ENCODE measurements at regions not wholly inside any gene's neighbourhood (a gene's known extent, or its start where the extent isn't known, plus 50 kb on each side); places are given as distances from the start of the nearest gene placed in this dataset.
"Not testable (repeated sequence)": the region's sequence is repeated elsewhere in the genome, so short reads cannot be mapped to it uniquely, and the experiment has no call there.

GRCh38 chr2:189305291-189305943 is 125.9 kb upstream of the COL5A2 start:
- no peak for DNase-seq (ENCODE audit: low spot score)
- intact Hi-C loops (cut with DNase I), result no loop called here

- DNase-seq (ENCODE audit: low spot score), result no peak
- intact Hi-C loops (cut with DNase I), result no loop called here
These were observed 127.0 kb upstream of the COL5A2 start for GRCh38 chr2:189306525-189306924.

GRCh38 chr2:189308056-189308790 is 128.7 kb upstream of the COL5A2 start:
- intact Hi-C loops (cut with DNase I), result no loop called here

GRCh38 chr2:189309331-189309730 is 129.8 kb upstream of the COL5A2 start:
- intact Hi-C loops (cut with DNase I), result no loop called here
- DNase-seq (ENCODE audit: low spot score), result no peak

More at GRCh38 chr2:189308056-189308790, 128.7 kb upstream of the COL5A2 start:
- no peak for DNase-seq (ENCODE audit: low spot score)

DNA sequence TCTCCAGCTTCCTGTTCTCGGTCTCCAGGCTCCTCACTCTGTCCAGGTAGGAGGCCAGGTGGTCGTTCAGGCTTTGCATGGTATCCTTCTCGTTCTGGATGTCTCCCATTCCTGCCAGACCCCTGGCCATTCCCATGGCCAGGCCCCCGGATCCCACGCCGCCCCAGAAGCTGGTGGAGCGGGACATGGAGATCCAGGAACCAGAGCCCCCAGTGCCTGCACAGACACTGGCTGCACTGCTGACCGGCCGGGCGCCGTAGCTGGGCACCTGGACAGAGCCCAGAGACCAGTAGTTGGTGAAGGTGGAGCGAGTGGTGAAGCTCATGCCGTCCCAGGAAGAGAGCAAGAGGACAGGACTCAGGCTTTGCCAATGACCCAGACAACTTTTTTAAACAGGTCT is 129.1 kb upstream of the WDR75 start:
- intact Hi-C loops (cut with DNase I), result no loop called here
- no peak for DNase-seq (ENCODE audit: low spot score)

GRCh38 chr2:189312643-189313042 is 128.6 kb upstream of the WDR75 start:
- intact Hi-C loops (cut with DNase I), result no loop called here
- no peak for DNase-seq (ENCODE audit: low spot score)

GRCh38 chr2:189318761-189319160 is 122.5 kb upstream of the WDR75 start:
- no peak for DNase-seq (ENCODE audit: low spot score)
- intact Hi-C loops (cut with DNase I), result no loop called here

DNA sequence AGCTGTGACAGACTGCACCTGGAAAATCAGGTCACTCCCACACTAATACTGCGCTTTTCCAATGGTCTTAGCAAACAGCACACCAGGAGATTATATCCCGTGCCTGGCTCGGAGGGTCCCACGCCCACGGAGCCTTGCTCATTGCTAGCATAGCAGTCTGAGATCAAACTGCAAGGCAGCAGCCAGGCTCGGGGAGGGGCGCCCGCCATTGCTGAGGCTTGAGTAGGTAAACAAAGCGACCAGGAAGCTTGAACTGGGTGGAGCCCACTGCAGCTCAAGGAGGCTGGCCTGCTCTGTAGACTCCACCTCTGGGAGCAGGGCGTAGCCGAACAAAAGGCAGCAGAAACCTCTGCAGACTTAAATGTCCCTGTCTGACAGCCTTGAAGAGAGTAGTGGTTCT is 121.8 kb upstream of the WDR75 start:
- DNase-seq (ENCODE audit: low spot score); intact Hi-C loops (cut with DNase I): not testable (repeated sequence)

GRCh38 chr2:189327879-189328847 is 113.1 kb upstream of the WDR75 start:
- intact Hi-C loops (cut with DNase I), result no loop called here

GRCh38 chr2:189328848-189329245 is 112.4 kb upstream of the WDR75 start:
- intact Hi-C loops (cut with DNase I), result no loop called here
- no peak for DNase-seq (ENCODE audit: low spot score)

More at GRCh38 chr2:189327879-189328847, 113.1 kb upstream of the WDR75 start:
- DNase-seq (ENCODE audit: low spot score), result no peak

DNA sequence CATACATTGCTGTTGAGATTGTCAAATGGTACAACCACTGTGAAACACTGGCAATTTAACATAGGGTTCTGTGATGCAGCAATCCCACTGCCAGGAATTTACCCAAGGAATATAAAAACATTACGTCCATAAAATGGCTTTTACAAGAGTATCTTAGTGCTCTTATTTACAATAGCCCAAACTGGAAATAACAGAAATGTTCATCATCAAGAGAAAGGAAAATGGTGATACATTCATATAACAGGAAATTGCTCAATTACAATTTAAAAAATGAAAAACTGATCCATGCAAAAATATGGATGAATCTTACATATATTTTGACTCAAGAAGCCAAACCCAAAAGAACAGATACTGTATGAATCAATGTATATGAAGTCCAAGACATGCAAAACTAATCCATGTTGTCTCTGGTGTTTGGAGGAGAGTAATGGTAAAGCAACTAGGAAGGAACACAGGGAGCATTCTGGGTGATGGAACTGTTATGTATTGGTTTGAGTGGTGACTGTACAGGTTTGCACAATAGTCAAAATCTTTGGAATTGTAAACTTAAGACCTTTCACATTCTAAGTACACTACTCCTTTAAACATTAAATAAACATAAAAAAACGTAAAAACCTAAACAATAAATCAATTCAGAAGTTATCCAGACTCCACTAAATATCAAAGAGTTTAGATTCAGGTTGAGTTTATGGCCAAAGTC is 104.8 kb upstream of the WDR75 start:
- intact Hi-C loops (cut with DNase I), result no loop called here

DNA sequence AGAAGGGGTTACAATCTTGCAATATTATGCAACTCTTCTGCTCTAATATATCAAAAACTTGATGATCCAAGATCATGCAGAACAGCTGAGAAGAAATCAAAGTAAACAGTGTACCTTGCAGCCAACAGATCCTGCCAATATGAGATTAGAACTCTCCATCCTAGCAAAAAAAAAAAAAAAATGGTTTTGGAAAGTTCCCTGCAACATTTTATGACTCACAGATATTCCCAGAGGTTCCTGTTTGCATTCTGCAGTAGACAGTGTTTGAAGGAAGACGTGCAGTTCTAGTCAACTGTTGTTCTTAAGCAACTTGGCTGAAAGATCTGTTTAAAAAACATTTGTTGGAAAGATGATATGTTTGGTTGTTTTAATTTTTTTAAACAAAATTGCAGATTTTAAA is 103.6 kb upstream of the WDR75 start:
- DNase-seq (ENCODE audit: low spot score), result no peak
- intact Hi-C loops (cut with DNase I), result no loop called here

More for the DNA sequence above, 104.8 kb upstream of the WDR75 start:
- no peak for DNase-seq (ENCODE audit: low spot score)

DNA sequence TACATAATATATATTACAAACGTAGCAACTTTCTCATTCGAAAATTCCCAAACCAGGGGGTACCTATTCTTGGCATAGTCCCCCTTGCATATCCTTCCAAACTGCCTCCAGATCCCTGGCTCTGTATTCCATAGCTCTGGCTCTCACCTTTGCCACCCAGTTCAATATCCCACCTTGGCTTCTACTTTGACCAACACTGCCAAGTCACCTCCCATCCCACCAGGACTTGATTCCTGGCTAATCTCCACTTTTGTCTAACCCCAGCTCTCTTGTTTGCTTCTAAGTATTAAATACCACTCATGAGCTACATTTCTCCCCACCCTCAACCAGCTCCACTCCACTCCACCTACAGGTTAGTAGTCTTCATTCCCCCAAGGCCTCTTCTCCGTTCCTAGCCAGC is 103.2 kb upstream of the WDR75 start:
- no peak for DNase-seq (ENCODE audit: low spot score)
- intact Hi-C loops (cut with DNase I), result no loop called here

DNA sequence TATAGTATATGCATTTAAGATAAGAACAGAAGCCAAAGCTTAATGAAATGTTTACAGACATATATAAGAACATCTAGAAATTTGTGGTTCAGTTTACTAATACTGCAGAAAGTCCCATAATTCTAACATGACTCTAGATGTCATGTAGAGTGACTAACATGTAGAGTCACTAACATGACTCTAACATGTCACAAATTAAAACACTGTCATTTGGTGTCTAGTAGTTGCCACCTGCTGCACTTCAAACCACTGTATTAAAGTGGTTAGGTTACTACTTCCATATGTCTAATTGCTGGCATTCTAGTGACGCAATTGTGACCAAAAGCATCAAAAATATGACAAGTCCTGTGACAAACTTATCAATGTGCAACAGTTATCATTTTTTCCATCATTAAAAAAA is 100.2 kb upstream of the WDR75 start:
- intact Hi-C loops (cut with DNase I), result loop anchor here (10.0 kb wide), 1 partner anchor 246 kb away; no protein-coding TSS in a partner anchor
- DNase-seq (ENCODE audit: low spot score), result no peak

DNA sequence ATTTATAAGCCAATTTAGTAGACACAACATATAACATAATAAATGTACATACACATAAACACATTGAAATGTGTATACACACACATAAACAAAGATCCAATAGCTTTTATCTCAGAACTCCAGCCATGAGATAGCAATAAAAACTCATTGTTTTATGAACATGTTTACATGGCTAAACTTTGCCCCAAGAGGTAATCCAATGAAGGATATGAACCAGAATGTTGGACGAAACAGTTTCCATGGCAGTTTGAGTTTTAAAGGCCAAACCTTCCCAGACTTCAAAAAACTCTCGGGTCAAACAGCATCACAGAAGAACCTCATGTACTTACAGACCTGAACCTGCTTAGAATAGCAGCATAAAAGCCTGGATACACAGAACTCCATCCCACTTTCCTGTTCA is 97.2 kb upstream of the WDR75 start:
- DNase-seq (ENCODE audit: low spot score), result no peak
- intact Hi-C loops (cut with DNase I), result loop anchor here (10.0 kb wide), 1 partner anchor 249 kb away; no protein-coding TSS in a partner anchor

DNA sequence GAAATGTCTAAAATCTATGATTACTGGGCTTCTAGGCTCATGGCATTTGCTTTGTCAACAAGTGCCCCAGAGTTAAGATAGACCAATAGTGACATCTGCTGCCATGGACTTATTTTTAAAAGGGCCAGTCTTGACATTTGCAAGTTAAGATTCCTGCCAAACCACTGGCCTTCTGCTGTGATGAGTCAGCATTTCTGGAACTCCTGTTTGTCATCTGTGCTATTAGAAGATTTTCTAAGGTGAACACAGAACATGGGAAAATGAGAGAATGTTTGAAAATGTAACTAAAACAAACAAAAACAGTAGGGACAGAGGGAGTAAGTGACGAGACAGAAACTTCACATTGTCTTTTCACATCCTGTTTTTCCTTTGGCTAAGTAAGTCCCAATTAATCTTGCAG is 93.7 kb upstream of the WDR75 start:
- intact Hi-C loops (cut with DNase I), result loop anchor here (5.0 to 10.0 kb wide), 2 partner anchors 65 to 253 kb away; no protein-coding TSS in a partner anchor
- DNase-seq (ENCODE audit: low spot score), result no peak

DNA sequence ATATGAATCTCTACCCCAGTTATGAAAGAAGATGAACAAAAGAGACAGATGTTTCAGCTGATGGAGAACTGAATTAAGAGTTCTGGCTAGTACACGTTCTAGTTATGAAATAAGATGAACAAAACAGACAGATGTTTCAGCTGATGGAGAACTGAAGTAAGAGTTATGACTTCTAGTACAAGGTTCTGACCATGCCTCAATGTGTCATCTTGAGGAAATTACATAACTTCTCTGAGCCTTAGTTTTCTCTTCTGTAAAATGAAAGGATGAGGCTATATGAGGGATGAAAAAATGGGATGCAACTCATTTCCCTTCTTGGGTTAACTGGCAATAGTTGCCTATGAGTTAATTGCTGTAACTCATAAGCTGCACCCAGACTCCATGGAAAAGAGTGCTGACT is 92.9 kb upstream of the WDR75 start:
- intact Hi-C loops (cut with DNase I), result loop anchor here (5.0 to 10.0 kb wide), 2 partner anchors 64 to 254 kb away; no protein-coding TSS in a partner anchor
- DNase-seq (ENCODE audit: low spot score), result no peak

DNA sequence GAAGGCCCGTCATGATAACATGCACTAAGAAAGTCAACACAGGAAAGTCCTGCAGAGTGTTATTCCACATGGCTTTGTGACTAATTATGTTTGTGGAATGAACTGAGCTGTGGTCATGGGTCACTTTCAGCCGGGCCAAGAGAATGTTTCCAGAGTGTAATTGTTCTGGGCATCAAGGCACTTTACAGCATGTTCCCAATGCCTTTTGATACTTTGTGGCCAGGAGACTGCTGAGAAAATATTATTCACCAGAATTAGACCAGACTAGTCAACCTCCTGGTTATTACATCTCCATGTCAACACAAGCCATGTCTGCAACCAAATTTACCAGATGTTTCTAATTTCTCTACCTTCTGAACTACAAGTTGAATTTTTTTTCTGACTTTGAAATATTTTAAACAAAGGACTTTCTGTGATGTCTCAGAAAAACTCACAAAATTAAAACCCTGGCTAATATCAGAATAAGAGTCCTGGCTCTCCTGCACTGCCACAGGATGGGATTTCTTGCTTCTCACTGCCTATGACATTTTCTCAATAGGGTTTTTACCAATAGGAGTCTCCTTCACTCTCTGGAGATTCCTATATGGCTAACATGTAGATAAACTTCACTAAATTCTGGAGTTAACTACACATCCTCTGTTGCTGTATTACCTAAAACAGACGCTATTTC is 90.6 kb upstream of the WDR75 start:
- no peak for DNase-seq (ENCODE audit: low spot score)
- intact Hi-C loops (cut with DNase I), result no loop called here

- intact Hi-C loops (cut with DNase I), result not testable (repeated sequence)
These were observed 89.3 kb upstream of the WDR75 start for GRCh38 chr2:189351933-189352332.

More at GRCh38 chr2:189351933-189352332, 89.3 kb upstream of the WDR75 start:
- DNase-seq (ENCODE audit: low spot score), result not testable (repeated sequence)

All from cardiac septum (tissue), 1 donor.